ENCODE measurements at regions not wholly inside any gene's neighbourhood (a gene's known extent, or its start where the extent isn't known, plus 50 kb on each side); places are given as distances from the start of the nearest gene placed in this dataset.

DNA sequence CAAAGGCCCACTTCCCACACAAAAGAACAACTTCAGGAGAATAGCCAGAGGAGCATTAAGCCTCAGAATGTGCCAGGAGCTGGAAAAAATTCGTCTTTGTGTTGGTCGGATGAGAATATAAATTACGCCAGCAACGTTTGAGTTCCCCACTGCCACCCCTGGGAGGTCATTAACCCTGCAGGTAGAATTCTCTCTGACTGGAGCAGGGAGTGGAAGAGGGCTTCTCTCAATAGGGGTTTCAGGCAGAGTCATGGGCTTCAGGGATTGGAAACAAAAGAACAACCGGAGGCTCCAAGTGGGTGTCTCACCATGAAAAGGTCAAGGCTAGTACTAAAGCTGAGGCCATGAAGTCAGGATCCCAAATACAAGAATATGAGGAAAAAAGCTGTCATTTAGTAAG, 69.0 kb upstream of the DDX18 start:
- Histone ChIP-seq H3K27me3 (replicated peaks) (no peaks in the 10 kb centered on the region), H3K36me3 (replicated peaks) (no peaks in the 10 kb centered on the region), H3K27ac (no peak overlapping the region), H3K4me3 (ENCODE audit: low read depth, low read length) (no peak overlapping the region)
- DNase-seq: no peak
- TF ChIP-seq, protein P1, sequence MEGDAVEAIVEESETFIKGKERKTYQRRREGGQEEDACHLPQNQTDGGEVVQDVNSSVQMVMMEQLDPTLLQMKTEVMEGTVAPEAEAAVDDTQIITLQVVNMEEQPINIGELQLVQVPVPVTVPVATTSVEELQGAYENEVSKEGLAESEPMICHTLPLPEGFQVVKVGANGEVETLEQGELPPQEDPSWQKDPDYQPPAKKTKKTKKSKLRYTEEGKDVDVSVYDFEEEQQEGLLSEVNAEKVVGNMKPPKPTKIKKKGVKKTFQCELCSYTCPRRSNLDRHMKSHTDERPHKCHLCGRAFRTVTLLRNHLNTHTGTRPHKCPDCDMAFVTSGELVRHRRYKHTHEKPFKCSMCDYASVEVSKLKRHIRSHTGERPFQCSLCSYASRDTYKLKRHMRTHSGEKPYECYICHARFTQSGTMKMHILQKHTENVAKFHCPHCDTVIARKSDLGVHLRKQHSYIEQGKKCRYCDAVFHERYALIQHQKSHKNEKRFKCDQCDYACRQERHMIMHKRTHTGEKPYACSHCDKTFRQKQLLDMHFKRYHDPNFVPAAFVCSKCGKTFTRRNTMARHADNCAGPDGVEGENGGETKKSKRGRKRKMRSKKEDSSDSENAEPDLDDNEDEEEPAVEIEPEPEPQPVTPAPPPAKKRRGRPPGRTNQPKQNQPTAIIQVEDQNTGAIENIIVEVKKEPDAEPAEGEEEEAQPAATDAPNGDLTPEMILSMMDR (IDR thresholded peaks at IDR 0.05; ENCODE audit: low read depth, low read length, missing control alignments): no peak
- in situ Hi-C loops (cut with HindIII; ENCODE audit: low pct_ligation_motif_present, low sequenced_read_pairs): no loop called here

GRCh38 chr2:117755768-117756167, 58.7 kb upstream of the DDX18 start:
- no peak overlapping the region for H3K4me3 ChIP-seq (ENCODE audit: low read depth, low read length)
- H3K27ac ChIP-seq: no peak overlapping the region
- no peaks in the 10 kb centered on the region for H3K27me3 ChIP-seq (replicated peaks)
- in situ Hi-C loops (cut with HindIII; ENCODE audit: low pct_ligation_motif_present, low sequenced_read_pairs): no loop called here
- no peaks in the 10 kb centered on the region for H3K36me3 ChIP-seq (replicated peaks)
- DNase-seq: no peak
- TF ChIP-seq, protein P1 (IDR thresholded peaks at IDR 0.05; ENCODE audit: low read depth, low read length, missing control alignments): no peak

GRCh38 chr2:117760916-117761315, 53.6 kb upstream of the DDX18 start:
- H3K27me3 ChIP-seq (replicated peaks): no peaks in the 10 kb centered on the region
- TF ChIP-seq, protein P1 (IDR thresholded peaks at IDR 0.05; ENCODE audit: low read depth, low read length, missing control alignments): no peak
- DNase-seq: no peak
- H3K4me3 ChIP-seq (ENCODE audit: low read depth, low read length): no peak overlapping the region
- in situ Hi-C loops (cut with HindIII; ENCODE audit: low pct_ligation_motif_present, low sequenced_read_pairs): no loop called here
- H3K27ac ChIP-seq: no peak overlapping the region
- H3K36me3 ChIP-seq (replicated peaks): no peaks in the 10 kb centered on the region

- no peak for DNase-seq
- in situ Hi-C loops (cut with HindIII; ENCODE audit: low pct_ligation_motif_present, low sequenced_read_pairs): no loop called here
- Histone ChIP-seq H3K27ac (no peak overlapping the region), H3K36me3 (replicated peaks) (no peaks in the 10 kb centered on the region), H3K27me3 (replicated peaks) (no peaks in the 10 kb centered on the region), H3K4me3 (ENCODE audit: low read depth, low read length) (no peak overlapping the region)
- TF ChIP-seq, protein P1 (IDR thresholded peaks at IDR 0.05; ENCODE audit: low read depth, low read length, missing control alignments): no peak
Observed at GRCh38 chr2:117762454-117762853, 52.0 kb upstream of the DDX18 start.

- Histone ChIP-seq H3K4me3 (ENCODE audit: low read depth, low read length) (no peak overlapping the region), H3K27ac (no peak overlapping the region), H3K36me3 (replicated peaks) (no peaks in the 10 kb centered on the region), H3K27me3 (replicated peaks) (no peaks in the 10 kb centered on the region)
- no peak for DNase-seq
- TF ChIP-seq, protein P1 (IDR thresholded peaks at IDR 0.05; ENCODE audit: low read depth, low read length, missing control alignments): no peak
- in situ Hi-C loops (cut with HindIII; ENCODE audit: low pct_ligation_motif_present, low sequenced_read_pairs): no loop called here
Observed at GRCh38 chr2:117763804-117764203, 50.7 kb upstream of the DDX18 start.

Data from brain microvascular endothelial cell (primary cell).